Gastrocnemius medialis (tissue), 4 donors: ENCODE measurements at regions not wholly inside any gene's neighbourhood (a gene's known extent, or its start where the extent isn't known, plus 50 kb on each side); places are given as distances from the start of the nearest gene placed in this dataset.

Source experiments
- POLR2A ChIP-seq, 2 donors: fragments of 450-650 bp; IDR thresholded peaks; one replicate each; pipeline ENCODE4 v1.6.1; 2017; ENCODE audit warnings: antibody characterized with exemption in 2 of 2, mild to moderate bottlenecking in 2 of 2, moderate library complexity in 2 of 2
- TF ChIP-seq, protein P1 (sequence below), 5 experiments: fragments of 450-650 bp in 3 of 5; fragments of 200-600 bp in 2 of 5; sonication (generic) in 2 of 5; IDR thresholded peaks in 4 of 5; conservative IDR thresholded peaks in 1 of 5; 1 replicate in 4 of 5; 2 replicates in 1 of 5; pipeline ENCODE4 v1.5.1; 2016 to 2019; ENCODE audit warnings: antibody characterized with exemption in 5 of 5, mild to moderate bottlenecking in 3 of 5, moderate library complexity in 3 of 5

- TF ChIP-seq POLR2A (IDR thresholded peaks at IDR 0.05) = no peak
- TF ChIP-seq, protein P1, sequence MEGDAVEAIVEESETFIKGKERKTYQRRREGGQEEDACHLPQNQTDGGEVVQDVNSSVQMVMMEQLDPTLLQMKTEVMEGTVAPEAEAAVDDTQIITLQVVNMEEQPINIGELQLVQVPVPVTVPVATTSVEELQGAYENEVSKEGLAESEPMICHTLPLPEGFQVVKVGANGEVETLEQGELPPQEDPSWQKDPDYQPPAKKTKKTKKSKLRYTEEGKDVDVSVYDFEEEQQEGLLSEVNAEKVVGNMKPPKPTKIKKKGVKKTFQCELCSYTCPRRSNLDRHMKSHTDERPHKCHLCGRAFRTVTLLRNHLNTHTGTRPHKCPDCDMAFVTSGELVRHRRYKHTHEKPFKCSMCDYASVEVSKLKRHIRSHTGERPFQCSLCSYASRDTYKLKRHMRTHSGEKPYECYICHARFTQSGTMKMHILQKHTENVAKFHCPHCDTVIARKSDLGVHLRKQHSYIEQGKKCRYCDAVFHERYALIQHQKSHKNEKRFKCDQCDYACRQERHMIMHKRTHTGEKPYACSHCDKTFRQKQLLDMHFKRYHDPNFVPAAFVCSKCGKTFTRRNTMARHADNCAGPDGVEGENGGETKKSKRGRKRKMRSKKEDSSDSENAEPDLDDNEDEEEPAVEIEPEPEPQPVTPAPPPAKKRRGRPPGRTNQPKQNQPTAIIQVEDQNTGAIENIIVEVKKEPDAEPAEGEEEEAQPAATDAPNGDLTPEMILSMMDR (IDR thresholded peaks at IDR 0.05 in 4 of 5, conservative IDR thresholded peaks at IDR 0.05 in 1 of 5) = no peak
Observed at GRCh38 chr10:55048830-55049498, 247.9 kb upstream of the PCDH15 start.
